GM12864 (cell line): ENCODE measurements at regions not wholly inside any gene's neighbourhood (a gene's known extent, or its start where the extent isn't known, plus 50 kb on each side); places are given as distances from the start of the nearest gene placed in this dataset.
"Not testable (repeated sequence)": the region's sequence is repeated elsewhere in the genome, so short reads cannot be mapped to it uniquely, and the experiment has no call there.

ENCODE experiments used
- DNase-seq: peaks from one replicate; pipeline ENCODE4 v3.0.0-alpha.2; 2011; ENCODE audit warnings: low read depth
- H3K4me3 ChIP-seq: 2 replicates; pipeline ENCODE4 v1.5.1; 2011; ENCODE audit warnings: mild to moderate bottlenecking, low read depth, low read length, control low read depth
- TF ChIP-seq, protein P1 (sequence below): IDR thresholded peaks from 2 replicates; pipeline ENCODE4 v1.5.1; 2011; ENCODE audit warnings: low read depth, mild to moderate bottlenecking, moderate library complexity, low read length, control low read depth, inconsistent platforms; ENCODE audit errors: missing control alignments

DNA sequence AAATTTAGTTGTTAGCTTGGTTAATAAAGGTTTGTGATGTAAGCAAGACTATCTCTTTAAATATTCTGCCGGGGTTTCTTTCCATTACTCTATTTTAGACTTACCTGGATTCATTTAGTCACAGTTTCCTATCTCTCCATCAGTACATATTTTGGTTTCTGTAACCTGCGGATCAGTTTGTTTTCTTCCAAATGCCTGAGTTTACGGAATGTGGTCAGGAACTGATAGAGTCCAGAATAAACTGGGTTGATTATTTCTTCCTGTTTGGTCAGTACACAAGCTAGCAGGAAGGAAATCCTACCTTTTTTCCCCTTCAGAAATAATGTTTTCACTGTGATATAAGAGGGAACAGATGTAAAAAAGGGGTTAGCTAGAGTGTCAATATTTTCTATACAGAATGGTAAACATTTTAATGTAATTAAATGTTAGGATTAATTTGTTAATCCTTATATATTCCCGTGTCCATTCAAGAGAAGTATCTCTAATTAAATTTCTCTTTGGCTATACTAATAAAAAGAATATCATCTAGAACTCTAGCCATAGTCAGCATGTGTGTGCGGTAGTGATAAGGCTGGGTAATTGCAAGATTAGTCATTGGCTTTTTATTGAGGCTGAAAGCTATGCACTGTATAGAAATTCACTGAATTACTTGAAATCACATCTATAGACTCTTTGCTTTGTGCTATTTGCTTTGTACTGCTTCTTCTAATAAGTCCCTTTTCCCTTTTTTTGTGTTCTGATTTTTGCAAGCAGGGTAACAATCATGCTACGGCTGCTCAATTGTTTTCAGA, 144.7 kb upstream of the ADGRL4 start:
- DNase-seq = no peak
- no peak overlapping the region for H3K4me3 ChIP-seq
- TF ChIP-seq, protein P1, sequence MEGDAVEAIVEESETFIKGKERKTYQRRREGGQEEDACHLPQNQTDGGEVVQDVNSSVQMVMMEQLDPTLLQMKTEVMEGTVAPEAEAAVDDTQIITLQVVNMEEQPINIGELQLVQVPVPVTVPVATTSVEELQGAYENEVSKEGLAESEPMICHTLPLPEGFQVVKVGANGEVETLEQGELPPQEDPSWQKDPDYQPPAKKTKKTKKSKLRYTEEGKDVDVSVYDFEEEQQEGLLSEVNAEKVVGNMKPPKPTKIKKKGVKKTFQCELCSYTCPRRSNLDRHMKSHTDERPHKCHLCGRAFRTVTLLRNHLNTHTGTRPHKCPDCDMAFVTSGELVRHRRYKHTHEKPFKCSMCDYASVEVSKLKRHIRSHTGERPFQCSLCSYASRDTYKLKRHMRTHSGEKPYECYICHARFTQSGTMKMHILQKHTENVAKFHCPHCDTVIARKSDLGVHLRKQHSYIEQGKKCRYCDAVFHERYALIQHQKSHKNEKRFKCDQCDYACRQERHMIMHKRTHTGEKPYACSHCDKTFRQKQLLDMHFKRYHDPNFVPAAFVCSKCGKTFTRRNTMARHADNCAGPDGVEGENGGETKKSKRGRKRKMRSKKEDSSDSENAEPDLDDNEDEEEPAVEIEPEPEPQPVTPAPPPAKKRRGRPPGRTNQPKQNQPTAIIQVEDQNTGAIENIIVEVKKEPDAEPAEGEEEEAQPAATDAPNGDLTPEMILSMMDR = no peak

DNA sequence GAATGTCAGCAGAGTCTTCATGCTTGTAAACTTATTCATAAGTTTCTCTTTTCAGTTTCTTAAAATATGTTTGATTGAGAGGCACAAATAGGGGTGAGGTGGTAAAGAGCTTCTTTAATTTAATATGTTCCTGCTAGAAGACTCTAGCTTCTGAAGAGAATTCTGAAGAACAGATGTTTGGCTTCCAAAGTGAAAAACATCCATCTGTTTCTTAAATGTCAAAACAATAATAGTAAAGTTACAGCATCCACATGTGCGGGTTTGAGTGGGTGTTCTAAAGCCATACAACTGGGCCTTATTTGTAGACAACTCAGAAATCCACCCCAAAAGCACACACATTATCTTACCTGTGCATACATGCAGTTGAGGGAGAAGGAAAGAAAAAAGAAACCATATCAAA, 144.0 kb upstream of the ADGRL4 start:
- no peak overlapping the region for H3K4me3 ChIP-seq
- no peak for DNase-seq
- TF ChIP-seq, protein P1 = no peak

DNA sequence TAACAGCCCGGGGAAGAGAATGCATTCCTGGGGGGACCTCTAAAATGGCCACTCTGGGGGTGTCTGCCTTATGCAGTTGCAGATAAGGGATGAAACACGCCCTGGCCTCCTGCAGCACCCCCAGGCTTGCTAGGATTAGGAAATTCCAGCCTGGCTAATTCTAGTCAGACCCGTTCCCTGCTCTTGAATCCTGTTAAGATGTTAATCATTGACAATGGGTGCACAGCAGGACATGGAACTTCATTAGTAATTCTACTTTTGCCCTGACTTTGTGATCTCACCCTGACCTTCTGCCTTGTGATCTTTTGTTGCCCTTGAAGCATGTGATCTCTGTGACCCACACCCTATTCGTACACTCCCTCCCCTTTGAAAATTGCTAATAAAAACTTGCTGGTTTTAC, 131.7 kb upstream of the ADGRL4 start:
- DNase-seq, H3K4me3 ChIP-seq: not testable (repeated sequence)

DNA sequence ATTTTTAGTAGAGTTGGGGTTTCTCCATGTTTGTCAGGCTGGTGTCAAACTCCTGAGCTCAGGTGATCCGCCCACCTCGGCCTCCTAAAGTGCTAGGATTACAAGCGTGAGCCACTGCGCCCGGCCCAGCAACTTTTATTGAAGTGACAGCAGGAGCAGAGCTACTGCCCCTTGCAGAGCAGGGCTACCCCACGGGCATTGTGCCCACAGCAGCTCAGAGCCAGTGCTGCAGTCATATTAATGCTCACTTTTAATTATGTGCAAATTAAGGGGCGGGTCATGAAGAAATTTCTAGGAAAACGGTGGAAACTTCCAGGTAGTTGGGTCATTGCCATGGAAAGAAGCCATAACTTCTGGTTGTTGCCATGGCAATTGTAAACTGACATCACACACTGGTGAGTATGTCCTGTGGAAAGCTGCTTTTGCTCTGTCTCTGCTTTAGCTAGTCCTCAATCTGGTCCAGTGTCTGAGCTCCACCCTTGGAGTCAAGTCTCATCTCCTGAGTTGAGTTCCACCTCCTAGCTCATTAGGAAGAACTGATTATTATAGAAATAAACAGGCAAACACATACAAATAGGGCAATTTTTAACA, 127.3 kb upstream of the ADGRL4 start:
- no peak for DNase-seq
- TF ChIP-seq, protein P1 = no peak
- no peak overlapping the region for H3K4me3 ChIP-seq

DNA sequence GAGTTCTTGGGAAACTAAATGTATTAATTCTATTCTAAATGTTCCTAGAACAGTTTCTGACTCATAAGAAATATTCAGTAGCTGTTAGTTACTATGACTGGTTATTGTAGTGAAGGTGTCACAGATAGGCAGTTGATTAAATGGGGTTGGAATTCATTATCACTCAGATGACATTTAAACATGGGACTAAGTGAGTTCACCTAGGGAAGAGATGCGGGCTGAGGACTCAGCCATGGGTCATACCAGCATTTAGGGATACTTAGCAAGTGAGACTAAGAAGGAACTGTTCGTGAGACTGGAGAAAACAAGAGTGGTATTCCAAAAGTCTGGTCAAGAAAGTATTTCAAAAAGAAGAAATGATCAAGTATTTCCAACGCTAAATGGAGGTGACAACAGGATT, 125.1 kb upstream of the ADGRL4 start:
- DNase-seq = no peak
- TF ChIP-seq, protein P1 = no peak
- no peak overlapping the region for H3K4me3 ChIP-seq

DNA sequence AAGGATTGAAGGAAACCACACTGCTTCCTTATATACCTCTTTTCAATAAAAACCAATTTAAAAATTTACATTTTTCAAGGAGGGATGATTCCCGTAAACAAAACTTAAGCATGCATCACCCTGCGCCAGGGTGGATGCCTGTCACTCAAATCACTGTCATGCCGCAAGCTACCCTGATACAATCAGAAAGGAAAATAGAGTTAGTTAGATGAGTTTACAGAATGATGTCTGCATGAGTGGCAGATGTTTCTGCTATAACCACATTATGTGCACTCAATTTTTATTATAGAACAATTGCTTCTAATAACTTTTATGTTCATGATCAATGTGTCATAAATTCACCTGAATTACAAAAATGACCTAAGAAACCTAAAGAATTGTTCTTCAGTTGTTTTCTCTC, 123.4 kb upstream of the ADGRL4 start:
- TF ChIP-seq, protein P1 = no peak
- no peak overlapping the region for H3K4me3 ChIP-seq
- DNase-seq = no peak

DNA sequence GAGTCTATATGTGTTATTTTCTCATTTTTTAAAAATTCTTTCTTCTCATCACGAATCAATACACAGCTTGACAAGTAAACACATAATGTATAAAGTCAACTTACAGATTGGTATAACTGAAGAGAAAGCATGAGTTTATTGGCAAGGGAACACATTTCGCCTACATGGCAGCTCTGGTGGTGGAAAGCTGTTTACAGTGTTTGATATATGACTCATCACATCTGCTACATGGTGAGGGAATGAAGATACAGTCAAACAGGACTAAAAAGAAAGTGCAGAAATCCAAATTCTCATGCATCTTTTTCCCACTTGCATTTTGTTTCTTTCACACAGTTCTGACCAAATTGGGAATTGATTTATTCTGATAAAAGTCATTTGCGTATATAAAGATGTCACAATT, 122.2 kb upstream of the ADGRL4 start:
- H3K4me3 ChIP-seq = no peak overlapping the region
- TF ChIP-seq, protein P1 = no peak
- DNase-seq = no peak
